ENCODE measurements at regions not wholly inside any gene's neighbourhood (a gene's known extent, or its start where the extent isn't known, plus 50 kb on each side); places are given as distances from the start of the nearest gene placed in this dataset.
"Not testable (repeated sequence)": the region's sequence is repeated elsewhere in the genome, so short reads cannot be mapped to it uniquely, and the experiment has no call there.

- ATAC-seq: no peak
- TF ChIP-seq ZNF8 (CRISPR knock-in tag; IDR thresholded peaks at IDR 0.05): no peak
- TF ChIP-seq BACH2 (CRISPR knock-in tag; IDR thresholded peaks at IDR 0.05; ENCODE audit: borderline replicate concordance): no peak
- peak; percentile 99 for TF ChIP-seq ZNF565 (CRISPR knock-in tag; conservative IDR thresholded peaks at IDR 0.05; ENCODE audit: low read depth)
- no peak for TF ChIP-seq ZFP3 (CRISPR knock-in tag; IDR thresholded peaks at IDR 0.05)
- no peak for TF ChIP-seq TCF4 (CRISPR knock-in tag; IDR thresholded peaks at IDR 0.05; ENCODE audit: borderline replicate concordance)
- TF ChIP-seq, protein P1, sequence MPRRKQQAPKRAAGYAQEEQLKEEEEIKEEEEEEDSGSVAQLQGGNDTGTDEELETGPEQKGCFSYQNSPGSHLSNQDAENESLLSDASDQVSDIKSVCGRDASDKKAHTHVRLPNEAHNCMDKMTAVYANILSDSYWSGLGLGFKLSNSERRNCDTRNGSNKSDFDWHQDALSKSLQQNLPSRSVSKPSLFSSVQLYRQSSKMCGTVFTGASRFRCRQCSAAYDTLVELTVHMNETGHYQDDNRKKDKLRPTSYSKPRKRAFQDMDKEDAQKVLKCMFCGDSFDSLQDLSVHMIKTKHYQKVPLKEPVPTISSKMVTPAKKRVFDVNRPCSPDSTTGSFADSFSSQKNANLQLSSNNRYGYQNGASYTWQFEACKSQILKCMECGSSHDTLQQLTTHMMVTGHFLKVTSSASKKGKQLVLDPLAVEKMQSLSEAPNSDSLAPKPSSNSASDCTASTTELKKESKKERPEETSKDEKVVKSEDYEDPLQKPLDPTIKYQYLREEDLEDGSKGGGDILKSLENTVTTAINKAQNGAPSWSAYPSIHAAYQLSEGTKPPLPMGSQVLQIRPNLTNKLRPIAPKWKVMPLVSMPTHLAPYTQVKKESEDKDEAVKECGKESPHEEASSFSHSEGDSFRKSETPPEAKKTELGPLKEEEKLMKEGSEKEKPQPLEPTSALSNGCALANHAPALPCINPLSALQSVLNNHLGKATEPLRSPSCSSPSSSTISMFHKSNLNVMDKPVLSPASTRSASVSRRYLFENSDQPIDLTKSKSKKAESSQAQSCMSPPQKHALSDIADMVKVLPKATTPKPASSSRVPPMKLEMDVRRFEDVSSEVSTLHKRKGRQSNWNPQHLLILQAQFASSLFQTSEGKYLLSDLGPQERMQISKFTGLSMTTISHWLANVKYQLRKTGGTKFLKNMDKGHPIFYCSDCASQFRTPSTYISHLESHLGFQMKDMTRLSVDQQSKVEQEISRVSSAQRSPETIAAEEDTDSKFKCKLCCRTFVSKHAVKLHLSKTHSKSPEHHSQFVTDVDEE (CRISPR knock-in tag; IDR thresholded peaks at IDR 0.05): no peak
Measured at GRCh38 chr9:129446828-129447550, 173.9 kb downstream of the C9orf50 start.

GRCh38 chr9:129445794-129446306, 175.1 kb downstream of the C9orf50 start:
- TF ChIP-seq TOX (CRISPR knock-in tag; IDR thresholded peaks at IDR 0.05; ENCODE audit: borderline replicate concordance) (no peak), ESRRG (CRISPR knock-in tag; IDR thresholded peaks at IDR 0.05) (no peak), ZFP3 (CRISPR knock-in tag; IDR thresholded peaks at IDR 0.05) (no peak), GLIS3 (CRISPR knock-in tag; IDR thresholded peaks at IDR 0.05) (no peak), POU6F1 (CRISPR knock-in tag; IDR thresholded peaks at IDR 0.05; ENCODE audit: borderline replicate concordance, low read depth) (no peak), OSR1 (CRISPR knock-in tag; IDR thresholded peaks at IDR 0.05) (no peak), ZFP30 (CRISPR knock-in tag; IDR thresholded peaks at IDR 0.05) (no peak)
- TF ChIP-seq, protein P2, sequence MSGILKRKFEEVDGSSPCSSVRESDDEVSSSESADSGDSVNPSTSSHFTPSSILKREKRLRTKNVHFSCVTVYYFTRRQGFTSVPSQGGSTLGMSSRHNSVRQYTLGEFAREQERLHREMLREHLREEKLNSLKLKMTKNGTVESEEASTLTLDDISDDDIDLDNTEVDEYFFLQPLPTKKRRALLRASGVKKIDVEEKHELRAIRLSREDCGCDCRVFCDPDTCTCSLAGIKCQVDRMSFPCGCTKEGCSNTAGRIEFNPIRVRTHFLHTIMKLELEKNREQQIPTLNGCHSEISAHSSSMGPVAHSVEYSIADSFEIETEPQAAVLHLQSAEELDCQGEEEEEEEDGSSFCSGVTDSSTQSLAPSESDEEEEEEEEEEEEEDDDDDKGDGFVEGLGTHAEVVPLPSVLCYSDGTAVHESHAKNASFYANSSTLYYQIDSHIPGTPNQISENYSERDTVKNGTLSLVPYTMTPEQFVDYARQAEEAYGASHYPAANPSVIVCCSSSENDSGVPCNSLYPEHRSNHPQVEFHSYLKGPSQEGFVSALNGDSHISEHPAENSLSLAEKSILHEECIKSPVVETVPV (CRISPR knock-in tag; IDR thresholded peaks at IDR 0.05): no peak
- no peak for ATAC-seq

GRCh38 chr9:129443515-129444164, 177.3 kb downstream of the C9orf50 start:
- not testable (repeated sequence) for ATAC-seq

GRCh38 chr9:129442803-129443511, 177.9 kb downstream of the C9orf50 start:
- ATAC-seq: no peak
- TF ChIP-seq ZNF8 (CRISPR knock-in tag; IDR thresholded peaks at IDR 0.05) (no peak), TOX (CRISPR knock-in tag; IDR thresholded peaks at IDR 0.05; ENCODE audit: borderline replicate concordance) (no peak), OSR1 (CRISPR knock-in tag; IDR thresholded peaks at IDR 0.05) (no peak), ISL1 (CRISPR knock-in tag; IDR thresholded peaks at IDR 0.05) (no peak), BACH2 (CRISPR knock-in tag; IDR thresholded peaks at IDR 0.05; ENCODE audit: borderline replicate concordance) (no peak), CREB5 (CRISPR knock-in tag; IDR thresholded peaks at IDR 0.05; ENCODE audit: low read depth) (no peak), TCF4 (CRISPR knock-in tag; IDR thresholded peaks at IDR 0.05; ENCODE audit: borderline replicate concordance) (no peak), ZNF565 (CRISPR knock-in tag; conservative IDR thresholded peaks at IDR 0.05; ENCODE audit: low read depth) (no peak), ESRRG (CRISPR knock-in tag; IDR thresholded peaks at IDR 0.05) (no peak), ARNTL (CRISPR knock-in tag; IDR thresholded peaks at IDR 0.05; ENCODE audit: borderline replicate concordance, low read depth) (no peak), POU6F1 (CRISPR knock-in tag; IDR thresholded peaks at IDR 0.05; ENCODE audit: borderline replicate concordance, low read depth) (no peak), PATZ1 (CRISPR knock-in tag; IDR thresholded peaks at IDR 0.05; ENCODE audit: borderline replicate concordance) (no peak)

All from SK-N-SH treated with all-trans-retinoic acid at 6 μM for 48 hours (cell line).